Nephron progenitor cell (in vitro differentiated cells): ENCODE measurements at regions not wholly inside any gene's neighbourhood (a gene's known extent, or its start where the extent isn't known, plus 50 kb on each side); places are given as distances from the start of the nearest gene placed in this dataset.

ENCODE experiments used
- DNase-seq: peaks from one replicate; pipeline ENCODE4 v3.0.0; 2021
- H3K27ac Mint-ChIP-seq: 2 replicates; pipeline ENCODE4 v1.8.0; 2021; ENCODE audit warnings: mild to moderate bottlenecking, moderate library complexity, mixed read lengths
- H3K27me3 Mint-ChIP-seq: 2 replicates; pipeline ENCODE4 v1.8.0; 2021; ENCODE audit warnings: mild to moderate bottlenecking, low read depth, mixed read lengths; ENCODE audit not compliant: poor library complexity
- H3K36me3 Mint-ChIP-seq: 2 replicates; pipeline ENCODE4 v1.8.0; 2021; ENCODE audit warnings: low read depth, mixed read lengths
- H3K4me1 Mint-ChIP-seq: 2 replicates; pipeline ENCODE4 v1.8.0; 2021; ENCODE audit warnings: mixed read lengths
- H3K4me3 Mint-ChIP-seq: 2 replicates; pipeline ENCODE4 v1.8.0; 2021; ENCODE audit warnings: mild to moderate bottlenecking, moderate library complexity, mixed read lengths
- H3K9me3 Mint-ChIP-seq: 2 replicates; pipeline ENCODE4 v1.8.0; 2021; ENCODE audit warnings: mild to moderate bottlenecking, moderate library complexity, mixed read lengths
- CTCF ChIP-seq: fragments of 200-600 bp; sonication (generic); IDR thresholded peaks from 2 replicates; pipeline ENCODE4 v1.5.0; 2021; ENCODE audit warnings: antibody characterized with exemption

DNA sequence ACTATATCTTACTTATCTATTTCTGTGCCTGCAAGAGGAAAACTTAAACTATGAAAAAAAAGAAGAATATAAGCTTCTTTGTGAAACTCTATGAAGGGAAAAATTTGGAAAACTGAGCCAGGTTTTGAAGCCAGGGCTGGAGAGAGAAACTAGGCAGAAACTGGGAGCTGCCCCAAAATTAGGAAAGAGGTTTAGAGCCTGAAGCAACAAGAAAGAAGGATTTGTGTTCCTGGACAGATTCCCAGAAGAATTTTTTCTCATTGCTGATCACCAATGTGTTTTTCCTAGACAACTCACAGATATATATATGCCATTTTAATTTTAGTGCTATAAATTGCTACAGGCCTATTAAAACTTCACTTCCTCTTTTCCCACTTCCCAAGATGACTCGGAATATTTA is 245.0 kb upstream of the GEMIN8 start:
- H3K36me3 Mint-ChIP-seq = no peaks in the 10 kb centered on the region

GRCh38 chrX:14267216-14267615 is 237.5 kb upstream of the GEMIN8 start:
- Mint-ChIP-seq H3K27ac (no peak overlapping the region), H3K9me3 (peaks cover 47% of the 10 kb centered on the region), H3K4me3 (no peak overlapping the region), H3K27me3 (peaks cover 10% of the 10 kb centered on the region), H3K36me3 (no peaks in the 10 kb centered on the region), H3K4me1 (peaks cover 18% of the 10 kb centered on the region)
- DNase-seq = no peak
- no peak for TF ChIP-seq CTCF

More for the DNA sequence above, 245.0 kb upstream of the GEMIN8 start:
- peaks cover 33% of the 10 kb centered on the region for H3K9me3 Mint-ChIP-seq
- H3K27me3 Mint-ChIP-seq = peaks cover 5% of the 10 kb centered on the region
- TF ChIP-seq CTCF = no peak
- no peak overlapping the region for H3K27ac Mint-ChIP-seq
- no peaks in the 10 kb centered on the region for H3K4me1 Mint-ChIP-seq
- no peak for DNase-seq
- no peak overlapping the region for H3K4me3 Mint-ChIP-seq

- Mint-ChIP-seq H3K36me3 (no peaks in the 10 kb centered on the region), H3K4me3 (no peak overlapping the region), H3K4me1 (peaks cover 18% of the 10 kb centered on the region), H3K27me3 (peaks cover 7% of the 10 kb centered on the region), H3K9me3 (peaks cover 47% of the 10 kb centered on the region), H3K27ac (no peak overlapping the region)
- TF ChIP-seq CTCF = no peak
- DNase-seq = no peak
Observed at GRCh38 chrX:14266705-14267104, 237.0 kb upstream of the GEMIN8 start.

DNA sequence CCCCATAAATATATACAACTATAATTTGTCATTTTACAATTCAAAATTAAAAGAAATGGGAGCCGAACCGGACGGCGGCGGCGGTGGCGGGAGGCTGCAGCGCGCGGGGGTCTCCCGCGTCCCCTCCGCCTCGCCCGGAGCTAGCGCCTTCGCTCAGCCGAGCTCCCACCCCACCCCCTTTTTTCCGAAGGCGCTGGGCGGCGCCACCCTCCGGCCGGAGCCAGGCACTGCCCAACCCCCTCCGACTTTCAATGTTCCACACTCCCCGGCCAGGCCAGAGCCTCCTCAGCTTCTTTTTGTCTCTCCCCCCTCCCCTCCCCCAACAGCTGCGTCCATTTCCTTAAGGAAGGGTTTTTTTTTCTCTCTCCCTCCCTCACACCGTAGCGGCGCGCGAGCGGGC is 214.1 kb upstream of the GEMIN8 start:
- no peak overlapping the region for H3K27ac Mint-ChIP-seq
- no peak for DNase-seq
- no peaks in the 10 kb centered on the region for H3K27me3 Mint-ChIP-seq
- peaks cover 25% of the 10 kb centered on the region for H3K9me3 Mint-ChIP-seq
- TF ChIP-seq CTCF = no peak
- no peak overlapping the region for H3K4me3 Mint-ChIP-seq
- no peaks in the 10 kb centered on the region for H3K36me3 Mint-ChIP-seq
- H3K4me1 Mint-ChIP-seq = no peaks in the 10 kb centered on the region

DNA sequence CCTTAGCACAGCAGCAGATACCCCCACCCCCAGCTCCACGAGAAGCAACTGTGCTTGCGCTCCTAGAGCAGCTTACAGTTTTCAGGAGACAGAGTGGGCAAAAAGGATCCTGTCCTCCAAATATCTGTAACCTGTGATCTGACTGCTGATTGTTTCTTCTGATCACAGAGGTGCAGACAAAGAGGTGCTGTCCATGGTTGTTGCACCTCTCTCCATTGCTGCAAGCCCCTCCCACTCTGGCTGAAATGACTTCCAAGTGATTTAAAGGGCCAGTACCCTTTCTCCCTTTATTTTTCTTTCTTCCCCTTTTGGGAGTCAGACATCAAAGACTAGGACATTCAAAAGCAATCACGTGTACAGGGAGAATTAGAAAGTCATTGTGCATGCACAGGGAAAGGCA is 205.3 kb upstream of the GEMIN8 start:
- H3K9me3 Mint-ChIP-seq = peaks cover 51% of the 10 kb centered on the region
- no peak for TF ChIP-seq CTCF
- H3K4me1 Mint-ChIP-seq = no peaks in the 10 kb centered on the region
- H3K27ac Mint-ChIP-seq = no peak overlapping the region
- H3K27me3 Mint-ChIP-seq = no peaks in the 10 kb centered on the region
- H3K4me3 Mint-ChIP-seq = no peak overlapping the region
- H3K36me3 Mint-ChIP-seq = no peaks in the 10 kb centered on the region
- DNase-seq = no peak

GRCh38 chrX:14232688-14233087 is 203.0 kb upstream of the GEMIN8 start:
- Mint-ChIP-seq H3K36me3 (no peaks in the 10 kb centered on the region), H3K9me3 (peaks cover 60% of the 10 kb centered on the region), H3K4me3 (no peak overlapping the region), H3K4me1 (no peaks in the 10 kb centered on the region), H3K27ac (no peak overlapping the region), H3K27me3 (no peaks in the 10 kb centered on the region)
- no peak for TF ChIP-seq CTCF
- DNase-seq = no peak
